ENCODE measurements at regions not wholly inside any gene's neighbourhood (a gene's known extent, or its start where the extent isn't known, plus 50 kb on each side); places are given as distances from the start of the nearest gene placed in this dataset.
"Not testable (repeated sequence)": the region's sequence is repeated elsewhere in the genome, so short reads cannot be mapped to it uniquely, and the experiment has no call there.

GRCh38 chr17:51479303-51479702 is 219.0 kb downstream of the UTP18 start (continued):
- no peak for TF ChIP-seq KAT7 (CRISPR knock-in tag; IDR thresholded peaks at IDR 0.05; ENCODE audit: borderline replicate concordance)

DNA sequence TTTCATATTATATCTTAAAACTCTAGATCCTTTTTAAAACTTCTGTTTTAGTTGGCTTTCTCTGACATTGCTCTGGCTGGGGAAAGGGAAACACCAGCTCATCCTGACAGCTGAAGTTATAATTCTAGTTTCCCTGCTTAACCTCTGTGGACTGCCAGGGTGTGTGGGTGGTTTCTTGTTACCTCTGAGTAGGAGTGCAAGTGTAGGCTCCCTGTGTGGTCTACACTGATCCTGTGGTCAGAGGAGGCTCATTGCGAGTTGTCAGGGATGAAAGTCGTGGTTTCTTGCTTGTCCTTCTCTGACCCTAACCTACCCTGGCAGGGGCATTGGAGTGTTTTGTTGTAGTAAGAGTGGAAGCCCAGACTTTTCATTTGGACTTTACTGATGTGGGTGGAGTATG is 221.0 kb downstream of the UTP18 start:
- DNase-seq (ENCODE audit: extremely low read depth in 1 of 4, low spot score in 3 of 4) (no peak), FAIRE-seq (no peak), ATAC-seq (no peak)
- no TSS peak for BruUV-seq (replicated peaks)
- ChIA-PET CTCF (ENCODE audit: low intra/inter-chr PET ratio) (no interaction called here), POLR2A (no interaction called here)
- Histone ChIP-seq H3K36me3 (ENCODE audit: control insufficient read depth, insufficient read depth, low read length) (no peaks in the 10 kb centered on the region), H4K20me1 (replicated peaks; ENCODE audit: control insufficient read depth, insufficient read depth, low read length) (no peaks in the 10 kb centered on the region), H3K4me2 (ENCODE audit: insufficient read depth, low read length) (no peak overlapping the region), H3K79me2 (ENCODE audit: control insufficient read depth, insufficient read depth, low read length) (no peaks in the 10 kb centered on the region), H3K27me3 (ENCODE audit: control insufficient read depth in 2 of 2, insufficient read depth in 2 of 2, low read length in 2 of 2) (no peaks in the 10 kb centered on the region), H3K9me1 (ENCODE audit: control insufficient read depth, insufficient read depth, low read length) (no peaks in the 10 kb centered on the region), H3K4me3 (no peak overlapping the region), H3K4me1 (replicated peaks in 1 of 2; ENCODE audit: control insufficient read depth in 2 of 2, insufficient read depth in 2 of 2, low read length in 2 of 2) (no peaks in the 10 kb centered on the region), H3K9me3 (replicated peaks; ENCODE audit: control insufficient read depth, insufficient read depth, low read depth, low read length) (no peaks in the 10 kb centered on the region; the same call in 1 of the 2 replicates), H3K9ac (ENCODE audit: insufficient read depth in 1 of 2, low read depth in 2 of 2, low read length in 2 of 2) (no peak overlapping the region), H3K27ac (ENCODE audit: extremely low read depth, low read depth, low read length) (no peak overlapping the region), H2AFZ (ENCODE audit: low read depth, low read length) (no peak overlapping the region)
- 0% methylated on average over 2 of the region's 2 CpGs for WGBS (ENCODE audit: insufficient coverage, low coverage, missing lambda C conversion rate)
- in situ Hi-C loops (cut with MboI) (no loop called here), intact Hi-C loops (cut with micrococcal nuclease) (no loop called here)
- no peak for TF ChIP-seq MED1 (CRISPR knock-in tag; IDR thresholded peaks at IDR 0.05; ENCODE audit: borderline replicate concordance)
- TF ChIP-seq WHSC1 (IDR thresholded peaks at IDR 0.05; ENCODE audit: low read length): no peak

- H3K27ac ChIP-seq (ENCODE audit: extremely low read depth, low read depth, low read length); CTCF ChIA-PET (ENCODE audit: low intra/inter-chr PET ratio); ATAC-seq; H3K4me2 ChIP-seq (ENCODE audit: insufficient read depth, low read length); H4K20me1 ChIP-seq (replicated peaks; ENCODE audit: control insufficient read depth, insufficient read depth, low read length); H3K79me2 ChIP-seq (ENCODE audit: control insufficient read depth, insufficient read depth, low read length); H3K4me3 ChIP-seq; H3K4me1 ChIP-seq (replicated peaks in 1 of 2; ENCODE audit: control insufficient read depth in 2 of 2, insufficient read depth in 2 of 2, low read length in 2 of 2); H3K9ac ChIP-seq (ENCODE audit: insufficient read depth in 1 of 2, low read depth in 2 of 2, low read length in 2 of 2); DNase-seq (ENCODE audit: extremely low read depth in 1 of 4, low spot score in 3 of 4); H3K9me1 ChIP-seq (ENCODE audit: control insufficient read depth, insufficient read depth, low read length); BruUV-seq (replicated peaks); FAIRE-seq; intact Hi-C loops (cut with micrococcal nuclease); H3K9me3 ChIP-seq (replicated peaks; ENCODE audit: control insufficient read depth, insufficient read depth, low read depth, low read length); POLR2A ChIA-PET; H2AFZ ChIP-seq (ENCODE audit: low read depth, low read length); H3K27me3 ChIP-seq (ENCODE audit: control insufficient read depth in 2 of 2, insufficient read depth in 2 of 2, low read length in 2 of 2); in situ Hi-C loops (cut with MboI); H3K36me3 ChIP-seq (ENCODE audit: control insufficient read depth, insufficient read depth, low read length): not testable (repeated sequence)
- no CpG with 5 or more reads among the region's 1 CpG for WGBS (ENCODE audit: insufficient coverage, low coverage, missing lambda C conversion rate)
These were observed 221.9 kb downstream of the UTP18 start for GRCh38 chr17:51482248-51482647.
